WTC11 (cell line): ENCODE measurements at regions not wholly inside any gene's neighbourhood (a gene's known extent, or its start where the extent isn't known, plus 50 kb on each side); places are given as distances from the start of the nearest gene placed in this dataset.

ENCODE experiments used
- ATAC-seq: fragments of 200-7000 bp; cut with Tn5 transposase; 2 replicates; pipeline ENCODE4 v1.10.0; 2021; ENCODE audit warnings: mild to moderate bottlenecking, moderate library complexity
- CTCF ChIA-PET: fragments of 300-600 bp; sonication (Branson Sonifier 250); formaldehyde crosslinking; loops from one replicate; lab custom pipeline; 2021; ENCODE audit warnings: antibody characterized with exemption; lab: Charles Lee
- POLR2A ChIA-PET: fragments of 350-600 bp; sonication (Branson Sonifier 250); formaldehyde crosslinking; loops from one replicate; lab custom pipeline; 2021; ENCODE audit warnings: antibody characterized with exemption; lab: Charles Lee
- DNase-seq: peaks from one replicate; pipeline ENCODE4 v3.0.0; 2021; ENCODE audit warnings: low spot score
- H3K27ac Mint-ChIP-seq: 2 replicates; pipeline ENCODE4 v1.8.0; 2021; ENCODE audit warnings: mixed read lengths
- H3K27me3 Mint-ChIP-seq: 2 replicates; pipeline ENCODE4 v1.8.0; 2021; ENCODE audit warnings: low read depth, mild to moderate bottlenecking, moderate library complexity, mixed read lengths
- H3K36me3 Mint-ChIP-seq: 2 replicates; pipeline ENCODE4 v1.8.0; 2021; ENCODE audit warnings: mixed read lengths
- H3K4me1 Mint-ChIP-seq: 2 replicates; pipeline ENCODE4 v1.8.0; 2022; ENCODE audit warnings: mixed read lengths
- H3K4me3 Mint-ChIP-seq: 2 replicates; pipeline ENCODE4 v1.8.0; 2021; ENCODE audit warnings: mild to moderate bottlenecking, moderate library complexity, mixed read lengths
- H3K9me3 Mint-ChIP-seq: 2 replicates; pipeline ENCODE4 v1.8.0; 2021; ENCODE audit warnings: mixed read lengths
- AFF4 ChIP-seq: sonication (generic); formaldehyde crosslinking; IDR thresholded peaks from 2 replicates; pipeline ENCODE4 v1.8.1; 2023; ENCODE audit warnings: mild to moderate bottlenecking, missing genetic modification reagents, borderline replicate concordance
- E2F4 ChIP-seq: sonication (generic); formaldehyde crosslinking; IDR thresholded peaks from 2 replicates; pipeline ENCODE4 v1.8.1; 2022; ENCODE audit warnings: low read depth, mild to moderate bottlenecking, moderate library complexity, missing genetic modification reagents, borderline replicate concordance
- ELF4 ChIP-seq: sonication (generic); formaldehyde crosslinking; IDR thresholded peaks from 2 replicates; pipeline ENCODE4 v1.8.1; 2022; ENCODE audit warnings: low read depth, mild to moderate bottlenecking, moderate library complexity, missing genetic modification reagents
- EMX1 ChIP-seq: fragments of 250-450 bp; sonication (Bioruptor Pico); IDR thresholded peaks from 2 replicates; pipeline ENCODE4 v1.8.0; 2021; ENCODE audit warnings: mild to moderate bottlenecking
- ESRRA ChIP-seq: sonication (generic); formaldehyde crosslinking; IDR thresholded peaks from 2 replicates; pipeline ENCODE4 v1.8.1; 2022; ENCODE audit warnings: mild to moderate bottlenecking, missing genetic modification reagents, borderline replicate concordance
- FOXJ3 ChIP-seq: sonication (generic); formaldehyde crosslinking; IDR thresholded peaks from 2 replicates; pipeline ENCODE4 v1.9.0; 2021; ENCODE audit warnings: missing genetic modification reagents, mild to moderate bottlenecking, borderline replicate concordance
- JUN ChIP-seq: sonication (generic); formaldehyde crosslinking; IDR thresholded peaks from 2 replicates; pipeline ENCODE4 v1.8.0; 2023; ENCODE audit warnings: mild to moderate bottlenecking, missing genetic modification reagents
- MLX ChIP-seq: sonication (generic); formaldehyde crosslinking; IDR thresholded peaks from 2 replicates; pipeline ENCODE4 v1.8.1; 2023; ENCODE audit warnings: mild to moderate bottlenecking, missing genetic modification reagents, moderate library complexity
- NFE2L1 ChIP-seq: sonication (generic); formaldehyde crosslinking; IDR thresholded peaks from 2 replicates; pipeline ENCODE4 v1.8.1; 2023; ENCODE audit warnings: missing genetic modification reagents
- NR1H2 ChIP-seq: sonication (generic); formaldehyde crosslinking; IDR thresholded peaks from 2 replicates; pipeline ENCODE4 v1.9.0; 2021; ENCODE audit warnings: mild to moderate bottlenecking, moderate library complexity, missing genetic modification reagents
- NR2C2 ChIP-seq: sonication (generic); formaldehyde crosslinking; IDR thresholded peaks from 2 replicates; pipeline ENCODE4 v1.8.0; 2022; ENCODE audit warnings: mild to moderate bottlenecking, missing genetic modification reagents
- RELA ChIP-seq: sonication (generic); formaldehyde crosslinking; IDR thresholded peaks from 2 replicates; pipeline ENCODE4 v1.8.1; 2022; ENCODE audit warnings: missing genetic modification reagents, mild to moderate bottlenecking, borderline replicate concordance
- SOX15 ChIP-seq: fragments of 250-450 bp; sonication (Bioruptor Pico); IDR thresholded peaks from 2 replicates; pipeline ENCODE4 v1.9.0; 2021; ENCODE audit warnings: mild to moderate bottlenecking
- SP1 ChIP-seq: sonication (generic); formaldehyde crosslinking; conservative IDR thresholded peaks from 2 replicates; pipeline ENCODE4 v1.8.1; 2022; ENCODE audit warnings: missing genetic modification reagents
- ZBTB43 ChIP-seq: sonication (generic); formaldehyde crosslinking; IDR thresholded peaks from 2 replicates; pipeline ENCODE4 v1.8.1; 2023; ENCODE audit warnings: mild to moderate bottlenecking, missing genetic modification reagents
- ZNF671 ChIP-seq: fragments of 250-450 bp; sonication (Bioruptor Pico); IDR thresholded peaks from 2 replicates; pipeline ENCODE4 v1.8.0; 2021; ENCODE audit warnings: mild to moderate bottlenecking
- ZSCAN18 ChIP-seq: fragments of 250-450 bp; sonication (Bioruptor Pico); IDR thresholded peaks from 2 replicates; pipeline ENCODE4 v2.1.2; 2022; ENCODE audit warnings: mild to moderate bottlenecking, moderate library complexity
- TF ChIP-seq, protein P1 (sequence below): sonication (generic); formaldehyde crosslinking; conservative IDR thresholded peaks from 2 replicates; pipeline ENCODE4 v1.8.1; 2022; ENCODE audit warnings: mild to moderate bottlenecking, missing genetic modification reagents
- TF ChIP-seq, protein P2 (sequence below): sonication (generic); formaldehyde crosslinking; IDR thresholded peaks from 2 replicates; pipeline ENCODE4 v1.8.1; 2022; ENCODE audit warnings: low read depth, missing genetic modification reagents, borderline replicate concordance
- TF ChIP-seq, protein P3 (sequence below): fragments of 250-450 bp; sonication (Bioruptor Pico); IDR thresholded peaks from 2 replicates; pipeline ENCODE4 v1.9.0; 2021; ENCODE audit warnings: mild to moderate bottlenecking
- TF ChIP-seq, protein P4 (sequence below): sonication (generic); formaldehyde crosslinking; conservative IDR thresholded peaks from 2 replicates; pipeline ENCODE4 v1.8.1; 2023; ENCODE audit warnings: mild to moderate bottlenecking, low read depth, missing genetic modification reagents, moderate library complexity
- TF ChIP-seq, protein P5 (sequence below): sonication (generic); formaldehyde crosslinking; IDR thresholded peaks from 2 replicates; pipeline ENCODE4 v1.8.1; 2023; ENCODE audit warnings: mild to moderate bottlenecking, missing genetic modification reagents, moderate library complexity

- H3K4me1 Mint-ChIP-seq: peaks cover 8% of the 10 kb centered on the region
- ChIA-PET POLR2A (no interaction called here), CTCF (no interaction called here)
- no peak for DNase-seq
- H3K36me3 Mint-ChIP-seq: peaks cover 31% of the 10 kb centered on the region
- no peak for ATAC-seq
- H3K4me3 Mint-ChIP-seq: no peak overlapping the region
- peaks cover 26% of the 10 kb centered on the region for H3K27me3 Mint-ChIP-seq
- no peak overlapping the region for H3K27ac Mint-ChIP-seq
- TF ChIP-seq NFE2L1 (CRISPR knock-in tag) (no peak), NR2C2 (no peak), ZSCAN18 (CRISPR knock-in tag) (no peak), SP1 (CRISPR knock-in tag) (no peak), SOX15 (CRISPR knock-in tag) (no peak), ZBTB43 (CRISPR knock-in tag) (no peak), FOXJ3 (no peak), ESRRA (CRISPR knock-in tag) (no peak), NR1H2 (no peak), RELA (no peak), MLX (CRISPR knock-in tag) (no peak)
- TF ChIP-seq, protein P1, sequence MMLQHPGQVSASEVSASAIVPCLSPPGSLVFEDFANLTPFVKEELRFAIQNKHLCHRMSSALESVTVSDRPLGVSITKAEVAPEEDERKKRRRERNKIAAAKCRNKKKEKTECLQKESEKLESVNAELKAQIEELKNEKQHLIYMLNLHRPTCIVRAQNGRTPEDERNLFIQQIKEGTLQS (CRISPR knock-in tag): no peak
- TF ChIP-seq, protein P2, sequence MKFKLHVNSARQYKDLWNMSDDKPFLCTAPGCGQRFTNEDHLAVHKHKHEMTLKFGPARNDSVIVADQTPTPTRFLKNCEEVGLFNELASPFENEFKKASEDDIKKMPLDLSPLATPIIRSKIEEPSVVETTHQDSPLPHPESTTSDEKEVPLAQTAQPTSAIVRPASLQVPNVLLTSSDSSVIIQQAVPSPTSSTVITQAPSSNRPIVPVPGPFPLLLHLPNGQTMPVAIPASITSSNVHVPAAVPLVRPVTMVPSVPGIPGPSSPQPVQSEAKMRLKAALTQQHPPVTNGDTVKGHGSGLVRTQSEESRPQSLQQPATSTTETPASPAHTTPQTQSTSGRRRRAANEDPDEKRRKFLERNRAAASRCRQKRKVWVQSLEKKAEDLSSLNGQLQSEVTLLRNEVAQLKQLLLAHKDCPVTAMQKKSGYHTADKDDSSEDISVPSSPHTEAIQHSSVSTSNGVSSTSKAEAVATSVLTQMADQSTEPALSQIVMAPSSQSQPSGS (CRISPR knock-in tag): no peak
- H3K9me3 Mint-ChIP-seq: peaks cover 72% of the 10 kb centered on the region
These were observed 155.0 kb upstream of the CRBN start for GRCh38 chr3:3334491-3334890.

DNA sequence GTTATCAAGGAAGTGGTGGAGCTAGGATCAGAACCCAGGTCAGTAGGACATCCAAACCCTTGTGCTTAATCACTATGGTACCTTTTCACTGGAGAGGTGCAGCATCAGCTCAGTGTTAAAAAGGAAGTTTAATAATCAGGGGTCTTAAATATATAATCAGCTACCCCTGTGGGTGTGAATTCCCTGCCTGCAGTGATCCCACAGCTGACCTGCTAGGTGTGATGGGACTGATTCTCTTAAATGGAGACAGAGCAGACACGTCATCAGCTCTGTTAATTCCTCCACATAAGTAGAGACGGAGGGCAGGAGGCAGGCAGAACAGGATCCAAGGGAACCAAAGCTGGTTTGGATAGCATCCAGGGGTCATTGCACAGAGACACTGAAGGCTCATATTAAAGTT, 154.1 kb upstream of the CRBN start:
- H3K27ac Mint-ChIP-seq: no peak overlapping the region
- ChIA-PET CTCF (no interaction called here), POLR2A (no interaction called here)
- H3K36me3 Mint-ChIP-seq: peaks cover 29% of the 10 kb centered on the region
- ATAC-seq (no peak), DNase-seq (no peak)
- peaks cover 80% of the 10 kb centered on the region for H3K9me3 Mint-ChIP-seq
- no peak overlapping the region for H3K4me3 Mint-ChIP-seq
- peaks cover 8% of the 10 kb centered on the region for H3K4me1 Mint-ChIP-seq
- H3K27me3 Mint-ChIP-seq: peaks cover 26% of the 10 kb centered on the region
- no peak for TF ChIP-seq EMX1
- TF ChIP-seq, protein P3, sequence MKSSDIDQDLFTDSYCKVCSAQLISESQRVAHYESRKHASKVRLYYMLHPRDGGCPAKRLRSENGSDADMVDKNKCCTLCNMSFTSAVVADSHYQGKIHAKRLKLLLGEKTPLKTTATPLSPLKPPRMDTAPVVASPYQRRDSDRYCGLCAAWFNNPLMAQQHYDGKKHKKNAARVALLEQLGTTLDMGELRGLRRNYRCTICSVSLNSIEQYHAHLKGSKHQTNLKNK (CRISPR knock-in tag): no peak
- no peak for TF ChIP-seq SP1 (CRISPR knock-in tag)
- no peak for TF ChIP-seq AFF4 (CRISPR knock-in tag)
- no peak for TF ChIP-seq E2F4 (CRISPR knock-in tag)
- TF ChIP-seq, protein P4, sequence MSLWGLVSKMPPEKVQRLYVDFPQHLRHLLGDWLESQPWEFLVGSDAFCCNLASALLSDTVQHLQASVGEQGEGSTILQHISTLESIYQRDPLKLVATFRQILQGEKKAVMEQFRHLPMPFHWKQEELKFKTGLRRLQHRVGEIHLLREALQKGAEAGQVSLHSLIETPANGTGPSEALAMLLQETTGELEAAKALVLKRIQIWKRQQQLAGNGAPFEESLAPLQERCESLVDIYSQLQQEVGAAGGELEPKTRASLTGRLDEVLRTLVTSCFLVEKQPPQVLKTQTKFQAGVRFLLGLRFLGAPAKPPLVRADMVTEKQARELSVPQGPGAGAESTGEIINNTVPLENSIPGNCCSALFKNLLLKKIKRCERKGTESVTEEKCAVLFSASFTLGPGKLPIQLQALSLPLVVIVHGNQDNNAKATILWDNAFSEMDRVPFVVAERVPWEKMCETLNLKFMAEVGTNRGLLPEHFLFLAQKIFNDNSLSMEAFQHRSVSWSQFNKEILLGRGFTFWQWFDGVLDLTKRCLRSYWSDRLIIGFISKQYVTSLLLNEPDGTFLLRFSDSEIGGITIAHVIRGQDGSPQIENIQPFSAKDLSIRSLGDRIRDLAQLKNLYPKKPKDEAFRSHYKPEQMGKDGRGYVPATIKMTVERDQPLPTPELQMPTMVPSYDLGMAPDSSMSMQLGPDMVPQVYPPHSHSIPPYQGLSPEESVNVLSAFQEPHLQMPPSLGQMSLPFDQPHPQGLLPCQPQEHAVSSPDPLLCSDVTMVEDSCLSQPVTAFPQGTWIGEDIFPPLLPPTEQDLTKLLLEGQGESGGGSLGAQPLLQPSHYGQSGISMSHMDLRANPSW (CRISPR knock-in tag): no peak
- TF ChIP-seq, protein P5, sequence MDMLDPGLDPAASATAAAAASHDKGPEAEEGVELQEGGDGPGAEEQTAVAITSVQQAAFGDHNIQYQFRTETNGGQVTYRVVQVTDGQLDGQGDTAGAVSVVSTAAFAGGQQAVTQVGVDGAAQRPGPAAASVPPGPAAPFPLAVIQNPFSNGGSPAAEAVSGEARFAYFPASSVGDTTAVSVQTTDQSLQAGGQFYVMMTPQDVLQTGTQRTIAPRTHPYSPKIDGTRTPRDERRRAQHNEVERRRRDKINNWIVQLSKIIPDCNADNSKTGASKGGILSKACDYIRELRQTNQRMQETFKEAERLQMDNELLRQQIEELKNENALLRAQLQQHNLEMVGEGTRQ (CRISPR knock-in tag): no peak
- no peak for TF ChIP-seq SOX15 (CRISPR knock-in tag)
- no peak for TF ChIP-seq ZNF671 (CRISPR knock-in tag)
- TF ChIP-seq ELF4 (CRISPR knock-in tag): no peak
- no peak for TF ChIP-seq NR1H2
- TF ChIP-seq JUN: no peak
